ENCODE measurements at regions not wholly inside any gene's neighbourhood (a gene's known extent, or its start where the extent isn't known, plus 50 kb on each side); places are given as distances from the start of the nearest gene placed in this dataset.

- in situ Hi-C loops (cut with HindIII; ENCODE audit: low pct_ligation_motif_present, low pct_unique_long_range_greater_than_20kb, low sequenced_read_pairs) = no loop called here
- no peak for DNase-seq
These were observed 958.6 kb downstream of the KCNMA1 start for GRCh38 chr10:76679030-76679429.

- DNase-seq = no peak
- in situ Hi-C loops (cut with HindIII; ENCODE audit: low pct_ligation_motif_present, low pct_unique_long_range_greater_than_20kb, low sequenced_read_pairs) = no loop called here
These were observed 961.5 kb downstream of the KCNMA1 start for GRCh38 chr10:76675951-76676587.

GRCh38 chr10:76675561-76675950, 962.1 kb downstream of the KCNMA1 start:
- in situ Hi-C loops (cut with HindIII; ENCODE audit: low pct_ligation_motif_present, low pct_unique_long_range_greater_than_20kb, low sequenced_read_pairs) = no loop called here

GRCh38 chr10:76667408-76668370, 969.9 kb downstream of the KCNMA1 start:
- in situ Hi-C loops (cut with HindIII; ENCODE audit: low pct_ligation_motif_present, low pct_unique_long_range_greater_than_20kb, low sequenced_read_pairs) = no loop called here
- no peak for DNase-seq

More at GRCh38 chr10:76675561-76675950, 962.1 kb downstream of the KCNMA1 start:
- DNase-seq = no peak

- in situ Hi-C loops (cut with HindIII; ENCODE audit: low pct_ligation_motif_present, low pct_unique_long_range_greater_than_20kb, low sequenced_read_pairs) = no loop called here
- no peak for DNase-seq
These were observed 970.7 kb downstream of the KCNMA1 start for GRCh38 chr10:76666891-76667290.

- no peak for DNase-seq
- in situ Hi-C loops (cut with HindIII; ENCODE audit: low pct_ligation_motif_present, low pct_unique_long_range_greater_than_20kb, low sequenced_read_pairs) = no loop called here
These were observed 972.6 kb downstream of the KCNMA1 start for GRCh38 chr10:76665029-76665428.

- DNase-seq = no peak
- in situ Hi-C loops (cut with HindIII; ENCODE audit: low pct_ligation_motif_present, low pct_unique_long_range_greater_than_20kb, low sequenced_read_pairs) = no loop called here
These were observed 980.1 kb downstream of the KCNMA1 start for GRCh38 chr10:76657337-76658012.

GRCh38 chr10:76651154-76651553, 986.5 kb downstream of the KCNMA1 start:
- in situ Hi-C loops (cut with HindIII; ENCODE audit: low pct_ligation_motif_present, low pct_unique_long_range_greater_than_20kb, low sequenced_read_pairs) = no loop called here
- no peak for DNase-seq

GRCh38 chr10:76649723-76650127, 987.9 kb downstream of the KCNMA1 start:
- peak; percentile 15 for DNase-seq
- in situ Hi-C loops (cut with HindIII; ENCODE audit: low pct_ligation_motif_present, low pct_unique_long_range_greater_than_20kb, low sequenced_read_pairs) = no loop called here

- in situ Hi-C loops (cut with HindIII; ENCODE audit: low pct_ligation_motif_present, low pct_unique_long_range_greater_than_20kb, low sequenced_read_pairs) = no loop called here
- DNase-seq = no peak
These were observed 988.4 kb downstream of the KCNMA1 start for GRCh38 chr10:76649254-76649653.

- DNase-seq = peak; percentile 4
- in situ Hi-C loops (cut with HindIII; ENCODE audit: low pct_ligation_motif_present, low pct_unique_long_range_greater_than_20kb, low sequenced_read_pairs) = no loop called here
These were observed 990.3 kb downstream of the KCNMA1 start for GRCh38 chr10:76647301-76647700.

GRCh38 chr10:76645341-76645740, 992.3 kb downstream of the KCNMA1 start:
- DNase-seq = no peak
- in situ Hi-C loops (cut with HindIII; ENCODE audit: low pct_ligation_motif_present, low pct_unique_long_range_greater_than_20kb, low sequenced_read_pairs) = no loop called here

- in situ Hi-C loops (cut with HindIII; ENCODE audit: low pct_ligation_motif_present, low pct_unique_long_range_greater_than_20kb, low sequenced_read_pairs) = no loop called here
- DNase-seq = no peak
These were observed 993.1 kb downstream of the KCNMA1 start for GRCh38 chr10:76644476-76644875.

GRCh38 chr10:76643511-76643911, 994.1 kb downstream of the KCNMA1 start:
- no peak for DNase-seq
- in situ Hi-C loops (cut with HindIII; ENCODE audit: low pct_ligation_motif_present, low pct_unique_long_range_greater_than_20kb, low sequenced_read_pairs) = no loop called here

- in situ Hi-C loops (cut with HindIII; ENCODE audit: low pct_ligation_motif_present, low pct_unique_long_range_greater_than_20kb, low sequenced_read_pairs) = no loop called here
- no peak for DNase-seq
These were observed 995.2 kb downstream of the KCNMA1 start for GRCh38 chr10:76642358-76642757.

GRCh38 chr10:76641215-76641614, 996.4 kb downstream of the KCNMA1 start:
- in situ Hi-C loops (cut with HindIII; ENCODE audit: low pct_ligation_motif_present, low pct_unique_long_range_greater_than_20kb, low sequenced_read_pairs) = no loop called here
- no peak for DNase-seq

GRCh38 chr10:76640806-76641205, 996.8 kb downstream of the KCNMA1 start:
- no peak for DNase-seq
- in situ Hi-C loops (cut with HindIII; ENCODE audit: low pct_ligation_motif_present, low pct_unique_long_range_greater_than_20kb, low sequenced_read_pairs) = no loop called here

- in situ Hi-C loops (cut with HindIII; ENCODE audit: low pct_ligation_motif_present, low pct_unique_long_range_greater_than_20kb, low sequenced_read_pairs) = no loop called here
- DNase-seq = peak; percentile 65
These were observed 1004.9 kb downstream of the KCNMA1 start for GRCh38 chr10:76632767-76633051.

All from ACHN (cell line).